SK-N-SH treated with all-trans-retinoic acid at 6 μM for 48 hours (cell line): ENCODE measurements at regions not wholly inside any gene's neighbourhood (a gene's known extent, or its start where the extent isn't known, plus 50 kb on each side); places are given as distances from the start of the nearest gene placed in this dataset.

Experiments
- ATAC-seq: fragments of 200-7000 bp; cut with Tn5 transposase; 3 replicates; pipeline ENCODE4 v1.9.1; 2020; ENCODE audit warnings: mild to moderate bottlenecking, moderate library complexity
- ARNTL ChIP-seq: fragments of 450-650 bp; formaldehyde crosslinking; IDR thresholded peaks from 2 replicates; pipeline ENCODE4 v1.5.0; 2020; ENCODE audit warnings: low read depth, mild to moderate bottlenecking, moderate library complexity, borderline replicate concordance
- BACH2 ChIP-seq: fragments of 250-450 bp; sonication (Bioruptor Pico); IDR thresholded peaks from 2 replicates; pipeline ENCODE4 v1.9.0; 2021; ENCODE audit warnings: mild to moderate bottlenecking, borderline replicate concordance
- CREB5 ChIP-seq: fragments of 250-450 bp; sonication (Bioruptor Pico); IDR thresholded peaks from 2 replicates; pipeline ENCODE4 v1.5.1; 2020; ENCODE audit warnings: low read depth, mild to moderate bottlenecking, moderate library complexity
- CSDC2 ChIP-seq: fragments of 250-450 bp; sonication (Bioruptor Pico); IDR thresholded peaks from 2 replicates; pipeline ENCODE4 v1.5.0; 2020; ENCODE audit warnings: mild to moderate bottlenecking, moderate library complexity
- CSRNP3 ChIP-seq: fragments of 250-450 bp; sonication (Bioruptor Pico); IDR thresholded peaks from 2 replicates; pipeline ENCODE4 v1.5.1; 2021; ENCODE audit warnings: mild to moderate bottlenecking, moderate library complexity
- ESRRG ChIP-seq: fragments of 250-450 bp; sonication (Bioruptor Pico); IDR thresholded peaks from 2 replicates; pipeline ENCODE4 v1.6.1; 2021; ENCODE audit warnings: mild to moderate bottlenecking
- GLIS3 ChIP-seq: fragments of 250-450 bp; sonication (Bioruptor Pico); IDR thresholded peaks from 2 replicates; pipeline ENCODE4 v1.5.0; 2020; ENCODE audit warnings: mild to moderate bottlenecking, moderate library complexity
- OSR1 ChIP-seq: fragments of 250-450 bp; sonication (Bioruptor Pico); IDR thresholded peaks from 2 replicates; pipeline ENCODE4 v1.8.0; 2022; ENCODE audit warnings: moderate library complexity, mild to moderate bottlenecking, inconsistent platforms
- PATZ1 ChIP-seq: fragments of 250-450 bp; sonication (Bioruptor Pico); IDR thresholded peaks from 2 replicates; pipeline ENCODE4 v1.8.0; 2020; ENCODE audit warnings: mild to moderate bottlenecking, moderate library complexity, borderline replicate concordance
- POU6F1 ChIP-seq: fragments of 250-450 bp; sonication (Bioruptor Pico); IDR thresholded peaks from 2 replicates; pipeline ENCODE4 v1.8.0; 2021; ENCODE audit warnings: low read depth, mild to moderate bottlenecking, moderate library complexity, borderline replicate concordance
- PPARA ChIP-seq: fragments of 250-450 bp; sonication (Bioruptor Pico); IDR thresholded peaks from 2 replicates; pipeline ENCODE4 v1.5.0; 2020; ENCODE audit warnings: mild to moderate bottlenecking, borderline replicate concordance
- RARB ChIP-seq: fragments of 250-450 bp; sonication (Bioruptor Pico); IDR thresholded peaks from 2 replicates; pipeline ENCODE4 v1.8.0; 2021; ENCODE audit warnings: mild to moderate bottlenecking, moderate library complexity
- SNAI2 ChIP-seq: fragments of 250-450 bp; sonication (Bioruptor Pico); IDR thresholded peaks from 2 replicates; pipeline ENCODE4 v1.5.0; 2020; ENCODE audit warnings: mild to moderate bottlenecking, moderate library complexity
- TCF4 ChIP-seq: fragments of 250-450 bp; sonication (Bioruptor Pico); IDR thresholded peaks from 2 replicates; pipeline ENCODE4 v1.8.0; 2021; ENCODE audit warnings: mild to moderate bottlenecking, moderate library complexity, borderline replicate concordance
- TOX ChIP-seq: fragments of 250-450 bp; sonication (Bioruptor Pico); IDR thresholded peaks from 2 replicates; pipeline ENCODE4 v1.8.0; 2021; ENCODE audit warnings: mild to moderate bottlenecking, moderate library complexity, borderline replicate concordance
- TSHZ2 ChIP-seq: fragments of 250-450 bp; sonication (Bioruptor Pico); IDR thresholded peaks from 2 replicates; pipeline ENCODE4 v1.5.0; 2020; ENCODE audit warnings: mild to moderate bottlenecking, moderate library complexity
- ZC3H10 ChIP-seq: fragments of 250-450 bp; sonication (Bioruptor Pico); IDR thresholded peaks from 2 replicates; pipeline ENCODE4 v1.5.1; 2021; ENCODE audit warnings: mild to moderate bottlenecking, moderate library complexity
- ZFP30 ChIP-seq: fragments of 450-650 bp; formaldehyde crosslinking; IDR thresholded peaks from 2 replicates; pipeline ENCODE4 v1.5.0; 2022; ENCODE audit warnings: mild to moderate bottlenecking, moderate library complexity
- ZNF565 ChIP-seq: fragments of 450-650 bp; formaldehyde crosslinking; conservative IDR thresholded peaks from 2 replicates; pipeline ENCODE4 v1.5.0; 2020; ENCODE audit warnings: low read depth, mild to moderate bottlenecking, moderate library complexity
- ZNF70 ChIP-seq: fragments of 450-650 bp; formaldehyde crosslinking; IDR thresholded peaks from 2 replicates; pipeline ENCODE4 v1.5.0; 2020; ENCODE audit warnings: mild to moderate bottlenecking, moderate library complexity
- ZNF8 ChIP-seq: fragments of 450-650 bp; formaldehyde crosslinking; IDR thresholded peaks from 2 replicates; pipeline ENCODE4 v1.5.0; 2020; ENCODE audit warnings: mild to moderate bottlenecking, moderate library complexity

GRCh38 chr5:63250939-63251338, 672.3 kb downstream of the LRRC70 start:
- no peak for ATAC-seq
- TF ChIP-seq CSRNP3 (no peak), ZFP30 (CRISPR knock-in tag) (no peak)

- ATAC-seq, result no peak
- TF ChIP-seq PATZ1, result no peak
- TF ChIP-seq SNAI2 (CRISPR knock-in tag), result no peak
- TF ChIP-seq CSDC2 (CRISPR knock-in tag), result no peak
- no peak for TF ChIP-seq ZFP30 (CRISPR knock-in tag)
- no peak for TF ChIP-seq RARB
- TF ChIP-seq ZNF70 (CRISPR knock-in tag), result no peak
- no peak for TF ChIP-seq TCF4 (CRISPR knock-in tag)
- no peak for TF ChIP-seq ARNTL
- TF ChIP-seq TSHZ2 (CRISPR knock-in tag), result no peak
- TF ChIP-seq TOX (CRISPR knock-in tag), result no peak
- TF ChIP-seq OSR1, result no peak
- TF ChIP-seq GLIS3 (CRISPR knock-in tag), result no peak
- TF ChIP-seq ZC3H10 (CRISPR knock-in tag), result no peak
Observed at GRCh38 chr5:63249960-63250359, 671.3 kb downstream of the LRRC70 start.

- TF ChIP-seq TOX (CRISPR knock-in tag), result no peak
- no peak for TF ChIP-seq ZNF70 (CRISPR knock-in tag)
- TF ChIP-seq PATZ1, result no peak
- TF ChIP-seq ZNF8 (CRISPR knock-in tag), result no peak
- TF ChIP-seq PPARA (CRISPR knock-in tag), result no peak
- no peak for TF ChIP-seq ZNF565 (CRISPR knock-in tag)
- ATAC-seq, result no peak
Observed at GRCh38 chr5:63247651-63248050, 669.0 kb downstream of the LRRC70 start.

- no peak for ATAC-seq
- no peak for TF ChIP-seq ESRRG (CRISPR knock-in tag)
- TF ChIP-seq ZNF8 (CRISPR knock-in tag), result no peak
- no peak for TF ChIP-seq POU6F1
- no peak for TF ChIP-seq TSHZ2 (CRISPR knock-in tag)
- no peak for TF ChIP-seq ZFP30 (CRISPR knock-in tag)
- no peak for TF ChIP-seq CSDC2 (CRISPR knock-in tag)
- TF ChIP-seq RARB, result no peak
- TF ChIP-seq SNAI2 (CRISPR knock-in tag), result no peak
- no peak for TF ChIP-seq BACH2 (CRISPR knock-in tag)
- TF ChIP-seq CREB5, result no peak
- TF ChIP-seq ZC3H10 (CRISPR knock-in tag), result no peak
- TF ChIP-seq PATZ1, result no peak
Observed at GRCh38 chr5:63245271-63245670, 666.7 kb downstream of the LRRC70 start.
